ENCODE measurements at regions not wholly inside any gene's neighbourhood (a gene's known extent, or its start where the extent isn't known, plus 50 kb on each side); places are given as distances from the start of the nearest gene placed in this dataset.

GRCh38 chr10:62577666-62578291, 203.6 kb downstream of the ZNF365 start:
- no peak for TF ChIP-seq POLR2A (IDR thresholded peaks at IDR 0.05)
- TF ChIP-seq CTCF (IDR thresholded peaks at IDR 0.05), result no peak
- Histone ChIP-seq H3K4me3 (no peak overlapping the region), H3K27me3 (no peaks in the 10 kb centered on the region), H3K36me3 (ENCODE audit: low read depth, missing control alignments) (no peaks in the 10 kb centered on the region), H3K9me3 (no peaks in the 10 kb centered on the region), H3K27ac (no peak overlapping the region), H3K4me1 (no peaks in the 10 kb centered on the region)
- 78% methylated on average over 2 of the region's 2 CpGs for WGBS, 2 donors
- no peak for DNase-seq
- intact Hi-C loops (cut with DNase I; ENCODE audit: low total_unique reads), result no loop called here

GRCh38 chr10:62578301-62578700, 204.1 kb downstream of the ZNF365 start:
- Histone ChIP-seq H3K27me3 (no peaks in the 10 kb centered on the region), H3K27ac (no peak overlapping the region), H3K4me1 (peaks cover 3% of the 10 kb centered on the region), H3K4me3 (no peak overlapping the region), H3K36me3 (ENCODE audit: low read depth, missing control alignments) (no peaks in the 10 kb centered on the region), H3K9me3 (no peaks in the 10 kb centered on the region)
- TF ChIP-seq POLR2A (IDR thresholded peaks at IDR 0.05) (no peak), CTCF (IDR thresholded peaks at IDR 0.05) (no peak)
- intact Hi-C loops (cut with DNase I; ENCODE audit: low total_unique reads), result no loop called here
- no peak for DNase-seq
- WGBS, 2 donors, result 86 to 92% methylated on average over 6 of the region's 6 CpGs

GRCh38 chr10:62578916-62579315, 204.7 kb downstream of the ZNF365 start:
- WGBS, 2 donors, result 86 to 96% methylated on average over 1 of the region's 1 CpG
- Histone ChIP-seq H3K4me1 (peaks cover 5% of the 10 kb centered on the region), H3K27ac (no peak overlapping the region), H3K4me3 (no peak overlapping the region), H3K36me3 (ENCODE audit: low read depth, missing control alignments) (no peaks in the 10 kb centered on the region), H3K27me3 (no peaks in the 10 kb centered on the region), H3K9me3 (no peaks in the 10 kb centered on the region)
- intact Hi-C loops (cut with DNase I; ENCODE audit: low total_unique reads), result no loop called here
- TF ChIP-seq CTCF (IDR thresholded peaks at IDR 0.05) (no peak), POLR2A (IDR thresholded peaks at IDR 0.05) (no peak)
- no peak for DNase-seq

GRCh38 chr10:62580396-62580795, 206.2 kb downstream of the ZNF365 start:
- no peaks in the 10 kb centered on the region for H3K36me3 ChIP-seq (ENCODE audit: low read depth, missing control alignments)
- H3K9me3 ChIP-seq, result no peaks in the 10 kb centered on the region
- peaks cover 5% of the 10 kb centered on the region for H3K4me1 ChIP-seq
- no peak overlapping the region for H3K27ac ChIP-seq
- no peak for TF ChIP-seq CTCF (IDR thresholded peaks at IDR 0.05)
- TF ChIP-seq POLR2A (IDR thresholded peaks at IDR 0.05), result no peak
- no peak for DNase-seq
- no peaks in the 10 kb centered on the region for H3K27me3 ChIP-seq
- H3K4me3 ChIP-seq, result no peak overlapping the region
- intact Hi-C loops (cut with DNase I; ENCODE audit: low total_unique reads), result no loop called here

GRCh38 chr10:62581351-62581750, 207.2 kb downstream of the ZNF365 start:
- H3K36me3 ChIP-seq (ENCODE audit: low read depth, missing control alignments), result no peaks in the 10 kb centered on the region
- H3K27ac ChIP-seq, result no peak overlapping the region
- no peak for DNase-seq
- WGBS, 2 donors, result 85 to 91% methylated on average over 3 of the region's 3 CpGs
- intact Hi-C loops (cut with DNase I; ENCODE audit: low total_unique reads), result no loop called here
- H3K9me3 ChIP-seq, result no peaks in the 10 kb centered on the region
- no peak for TF ChIP-seq CTCF (IDR thresholded peaks at IDR 0.05)
- no peak for TF ChIP-seq POLR2A (IDR thresholded peaks at IDR 0.05)
- no peak overlapping the region for H3K4me3 ChIP-seq
- peaks cover 5% of the 10 kb centered on the region for H3K4me1 ChIP-seq
- H3K27me3 ChIP-seq, result no peaks in the 10 kb centered on the region

Data from testis (tissue), 2 donors.